ENCODE measurements at regions not wholly inside any gene's neighbourhood (a gene's known extent, or its start where the extent isn't known, plus 50 kb on each side); places are given as distances from the start of the nearest gene placed in this dataset.

DNA sequence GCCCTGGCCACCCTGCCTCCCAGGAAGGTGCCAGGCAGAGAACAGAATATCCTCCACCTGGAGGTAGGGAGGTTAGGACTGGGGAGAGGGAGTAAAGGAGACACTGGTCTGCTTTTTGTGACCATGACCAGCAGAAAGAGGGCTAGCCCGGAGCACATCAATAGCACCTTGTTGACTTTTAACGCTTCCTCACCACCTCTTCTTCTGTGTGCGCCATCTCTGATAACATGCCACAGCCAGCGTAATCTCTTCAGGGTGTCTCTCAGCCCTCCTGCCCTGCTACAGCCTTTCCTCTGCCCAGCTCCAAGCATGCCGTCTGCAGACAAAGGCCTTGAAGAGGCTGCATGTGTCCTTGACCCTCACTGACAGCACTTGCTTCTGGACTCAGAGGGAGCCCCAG lies 50.9 kb upstream of the GJA5 start:
- no peak for DNase-seq

- DNase-seq, result no peak
Measured at GRCh38 chr1:147811751-147812150, 51.3 kb upstream of the GJA5 start.

GRCh38 chr1:147812799-147813198 lies 52.4 kb upstream of the GJA5 start:
- no peak for DNase-seq

- no peak for DNase-seq
Measured at GRCh38 chr1:147815503-147815902, 55.1 kb upstream of the GJA5 start.

- no peak for DNase-seq
Measured at GRCh38 chr1:147820761-147821297, 60.4 kb upstream of the GJA5 start.

DNA sequence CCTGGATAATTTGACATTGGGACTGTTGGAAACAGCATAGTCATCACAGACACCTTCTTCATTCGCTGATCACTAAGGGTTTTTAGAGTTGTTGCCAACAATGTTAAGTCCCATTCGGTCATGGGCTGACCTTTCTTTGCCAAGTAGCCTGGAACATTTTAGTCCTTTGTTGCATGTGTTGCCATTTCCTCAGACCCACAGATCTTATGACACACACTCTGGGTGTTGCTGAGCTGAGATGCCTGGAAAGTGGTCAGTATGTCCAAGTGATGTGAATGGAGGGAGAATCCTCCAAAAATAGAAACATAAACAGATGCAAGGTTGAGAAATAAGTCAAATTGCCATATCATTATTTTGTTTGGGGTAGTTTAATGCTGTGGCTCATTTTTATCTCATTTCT lies 61.5 kb upstream of the GJA5 start:
- DNase-seq, result peak in 6 of 14 donors; percentile 0 to 46 (median 8)

GRCh38 chr1:147822292-147822691 lies 61.9 kb upstream of the GJA5 start:
- DNase-seq, result no peak

GRCh38 chr1:147824001-147824400 lies 63.6 kb upstream of the GJA5 start:
- no peak for DNase-seq

DNA sequence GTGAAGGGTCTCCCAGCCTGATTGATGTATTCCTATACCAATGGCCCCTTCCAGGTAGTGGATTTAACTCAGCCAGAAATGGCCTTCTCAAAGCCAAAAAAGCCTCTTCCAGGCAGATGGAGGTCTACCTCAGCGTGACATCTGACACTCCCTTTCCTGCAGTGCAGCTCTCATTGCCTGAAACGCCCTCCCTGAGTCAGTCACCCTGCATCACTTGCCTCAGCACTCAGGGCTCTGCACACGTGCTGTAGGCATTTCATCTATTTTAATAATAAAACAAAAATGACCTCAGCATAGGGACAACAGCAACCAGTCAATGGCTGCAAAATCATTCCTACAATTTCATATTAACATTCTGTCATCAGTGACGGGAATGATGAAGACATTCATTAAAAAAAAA lies 64.4 kb upstream of the GJA5 start:
- DNase-seq, result no peak

GRCh38 chr1:147825586-147825985 lies 65.2 kb upstream of the GJA5 start:
- no peak for DNase-seq

DNA sequence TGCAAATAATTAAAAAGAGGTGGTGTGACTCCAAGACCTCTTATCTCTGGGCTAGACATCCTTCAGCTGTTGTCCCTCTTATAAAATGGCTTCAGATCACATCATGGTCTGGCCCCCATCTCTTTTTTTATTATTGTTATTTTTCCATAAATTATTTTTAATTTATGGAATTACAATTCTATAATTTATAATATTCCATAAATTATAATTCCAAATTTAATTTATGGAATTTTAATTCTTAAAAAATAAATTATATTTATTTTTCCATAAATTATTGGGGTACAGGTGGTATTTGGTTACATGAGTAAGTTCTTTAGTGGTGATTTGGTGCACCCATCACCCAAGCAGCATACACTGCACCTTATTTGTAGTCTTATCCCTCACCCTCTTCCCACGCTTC lies 65.9 kb upstream of the GJA5 start:
- no peak for DNase-seq

GRCh38 chr1:147833231-147833860 lies 69.2 kb upstream of the GJA8 start:
- DNase-seq, result no peak

- DNase-seq, result no peak
Measured at GRCh38 chr1:147834181-147834580, 68.4 kb upstream of the GJA8 start.

DNA sequence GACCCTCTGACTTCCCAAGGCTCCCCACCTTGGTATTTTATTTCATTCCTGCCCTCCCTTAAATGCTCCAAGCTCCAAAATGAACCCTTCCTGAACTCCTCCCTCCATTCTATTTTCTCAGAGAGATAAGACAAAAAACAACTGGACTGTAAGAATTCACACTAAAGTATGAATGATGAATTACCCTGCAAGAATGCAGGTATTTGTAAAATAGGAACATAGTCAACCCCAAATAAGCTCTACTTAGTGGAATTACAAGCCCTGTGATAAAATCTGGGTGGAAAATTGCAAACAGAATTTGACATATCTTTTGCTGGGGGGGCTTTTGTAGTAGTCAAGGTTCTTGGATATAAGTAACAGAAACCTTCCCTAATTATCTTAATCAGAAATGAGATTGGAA lies 67.8 kb upstream of the GJA8 start:
- DNase-seq, result no peak

- no peak for DNase-seq
Measured at GRCh38 chr1:147837129-147837963, 65.2 kb upstream of the GJA8 start.

- no peak for DNase-seq
Measured at GRCh38 chr1:147837964-147838292, 64.7 kb upstream of the GJA8 start.

GRCh38 chr1:147840909-147841308 lies 61.7 kb upstream of the GJA8 start:
- DNase-seq, result no peak

GRCh38 chr1:147842578-147842977 lies 60.0 kb upstream of the GJA8 start:
- DNase-seq, result no peak

GRCh38 chr1:147843486-147843885 lies 59.1 kb upstream of the GJA8 start:
- DNase-seq, result no peak

DNA sequence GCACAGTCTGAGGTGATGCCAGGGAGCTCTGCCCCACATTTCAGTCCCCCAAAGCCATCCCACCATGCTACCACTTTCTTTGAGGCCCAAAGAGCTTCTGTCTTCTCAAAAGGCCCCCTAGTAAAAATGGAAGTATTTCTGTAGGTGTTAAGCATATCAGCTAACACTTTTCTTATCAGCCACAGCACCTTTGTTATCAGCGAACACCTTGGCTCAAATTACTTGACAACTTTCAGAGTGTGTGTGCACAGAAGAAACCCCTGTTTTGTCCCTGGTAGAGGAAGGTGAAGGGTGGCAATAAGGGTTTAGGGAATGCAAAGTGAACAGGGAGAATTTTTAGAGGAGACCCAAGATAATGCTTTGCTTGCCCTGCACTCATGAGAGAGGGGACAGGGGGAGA lies 54.8 kb upstream of the GJA8 start:
- DNase-seq, result no peak

- DNase-seq, result no peak
Measured at GRCh38 chr1:147849098-147849895, 53.3 kb upstream of the GJA8 start.

- DNase-seq, result no peak
Measured at GRCh38 chr1:147850737-147851136, 51.9 kb upstream of the GJA8 start.

GRCh38 chr1:147851149-147851548 lies 51.4 kb upstream of the GJA8 start:
- DNase-seq, result no peak

Data from C1 segment of cervical spinal cord (tissue), 14 donors.